Cardiac muscle cell (in vitro differentiated cells and primary cell): ENCODE measurements at regions not wholly inside any gene's neighbourhood (a gene's known extent, or its start where the extent isn't known, plus 50 kb on each side); places are given as distances from the start of the nearest gene placed in this dataset.

Source experiments
- DNase-seq, 2 donors: peaks; one replicate each; pipeline versions ENCODE4 v3.0.0 to v3.0.0-alpha.2; 2010 to 2017; ENCODE audit warnings: low read depth in 1 of 2, low spot score in 1 of 2
- H3K27ac ChIP-seq: fragments of 200-600 bp; sonication (generic); 2 replicates; pipeline ENCODE4 v1.5.1; 2016
- H3K27me3 ChIP-seq: fragments of 200-600 bp; sonication (generic); 2 replicates; pipeline ENCODE4 v1.6.0; 2016; ENCODE audit warnings: control low read depth
- H3K36me3 ChIP-seq: fragments of 200-600 bp; sonication (generic); 2 replicates; pipeline ENCODE4 v1.5.1; 2016; ENCODE audit warnings: control low read depth
- H3K4me1 ChIP-seq: fragments of 200-600 bp; sonication (generic); 2 replicates; pipeline ENCODE4 v1.8.1; 2017; ENCODE audit warnings: low read depth, mild to moderate bottlenecking, mixed run types
- H3K4me3 ChIP-seq: fragments of 200-600 bp; sonication (generic); 2 replicates; pipeline ENCODE4 v1.5.1; 2016; ENCODE audit warnings: mild to moderate bottlenecking
- H3K9me3 ChIP-seq: fragments of 200-600 bp; sonication (generic); 2 replicates; pipeline ENCODE4 v1.5.1; 2017; ENCODE audit warnings: low read depth, mild to moderate bottlenecking, control low read depth
- CTCF ChIP-seq: IDR thresholded peaks from 2 replicates; pipeline ENCODE4 v1.5.1; 2012; ENCODE audit warnings: low read depth, mild to moderate bottlenecking, low read length

GRCh38 chr3:186461141-186461540 is 83.0 kb downstream of the CRYGS start:
- H3K9me3 ChIP-seq = no peaks in the 10 kb centered on the region
- DNase-seq = peak in 1 of 2 donors; percentile 46
- no peak overlapping the region for H3K27ac ChIP-seq
- H3K36me3 ChIP-seq = no peaks in the 10 kb centered on the region
- no peaks in the 10 kb centered on the region for H3K27me3 ChIP-seq
- no peak overlapping the region for H3K4me3 ChIP-seq
- no peak for TF ChIP-seq CTCF
- H3K4me1 ChIP-seq = no peaks in the 10 kb centered on the region

GRCh38 chr3:186459108-186459467 is 85.1 kb downstream of the CRYGS start:
- DNase-seq = no peak
- H3K4me3 ChIP-seq = no peak overlapping the region
- H3K4me1 ChIP-seq = no peaks in the 10 kb centered on the region
- H3K9me3 ChIP-seq = no peaks in the 10 kb centered on the region
- no peak overlapping the region for H3K27ac ChIP-seq
- TF ChIP-seq CTCF = no peak
- H3K27me3 ChIP-seq = no peaks in the 10 kb centered on the region
- H3K36me3 ChIP-seq = no peaks in the 10 kb centered on the region

GRCh38 chr3:186458306-186459107 is 85.7 kb downstream of the CRYGS start:
- no peak overlapping the region for H3K27ac ChIP-seq

GRCh38 chr3:186457236-186457635 is 86.9 kb downstream of the CRYGS start:
- TF ChIP-seq CTCF = no peak
- H3K4me1 ChIP-seq = no peaks in the 10 kb centered on the region

More at GRCh38 chr3:186458306-186459107, 85.7 kb downstream of the CRYGS start:
- Histone ChIP-seq H3K4me3 (no peak overlapping the region), H3K4me1 (no peaks in the 10 kb centered on the region), H3K36me3 (no peaks in the 10 kb centered on the region), H3K27me3 (no peaks in the 10 kb centered on the region), H3K9me3 (no peaks in the 10 kb centered on the region)
- TF ChIP-seq CTCF = no peak
- no peak for DNase-seq

GRCh38 chr3:186456731-186457191 is 87.4 kb downstream of the CRYGS start:
- no peak for DNase-seq
- Histone ChIP-seq H3K27me3 (no peaks in the 10 kb centered on the region), H3K4me1 (no peaks in the 10 kb centered on the region), H3K9me3 (no peaks in the 10 kb centered on the region), H3K4me3 (no peak overlapping the region), H3K27ac (no peak overlapping the region), H3K36me3 (no peaks in the 10 kb centered on the region)
- TF ChIP-seq CTCF = no peak

More at GRCh38 chr3:186457236-186457635, 86.9 kb downstream of the CRYGS start:
- Histone ChIP-seq H3K4me3 (no peak overlapping the region), H3K9me3 (no peaks in the 10 kb centered on the region), H3K27me3 (no peaks in the 10 kb centered on the region), H3K36me3 (no peaks in the 10 kb centered on the region), H3K27ac (no peak overlapping the region)
- DNase-seq = no peak
